ENCODE measurements at regions not wholly inside any gene's neighbourhood (a gene's known extent, or its start where the extent isn't known, plus 50 kb on each side); places are given as distances from the start of the nearest gene placed in this dataset.
A peak's percentile ranks its signal among the peaks of the same experiment; 100 is the strongest.
"Not testable (repeated sequence)": the region's sequence is repeated elsewhere in the genome, so short reads cannot be mapped to it uniquely, and the experiment has no call there.

- not testable (repeated sequence) for DNase-seq (ENCODE audit: low read depth in 2 of 2)
Observed at GRCh38 chr9:67136376-67136775, 144.0 kb upstream of the SPATA31A3 start.

DNA sequence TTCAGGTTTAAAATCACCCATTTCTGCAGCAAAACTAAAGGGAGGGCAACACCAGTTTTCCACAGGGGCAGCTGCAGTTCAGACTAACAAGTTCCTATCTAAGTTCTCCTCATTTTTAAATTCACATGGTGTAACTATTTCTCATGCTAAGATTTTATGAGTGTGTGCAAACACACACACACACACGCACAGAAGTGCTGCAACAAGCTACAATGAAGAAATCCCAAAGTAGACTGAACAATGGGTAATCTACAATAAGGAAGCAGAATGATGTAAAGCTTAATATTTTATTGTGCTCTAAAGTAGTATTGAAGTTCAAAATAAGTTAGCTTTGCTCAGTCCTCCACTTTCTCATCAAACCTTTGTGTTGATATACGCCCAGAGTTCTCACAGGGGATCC is 140.8 kb upstream of the SPATA31A3 start:
- not testable (repeated sequence) for DNase-seq (ENCODE audit: low read depth in 2 of 2)

DNA sequence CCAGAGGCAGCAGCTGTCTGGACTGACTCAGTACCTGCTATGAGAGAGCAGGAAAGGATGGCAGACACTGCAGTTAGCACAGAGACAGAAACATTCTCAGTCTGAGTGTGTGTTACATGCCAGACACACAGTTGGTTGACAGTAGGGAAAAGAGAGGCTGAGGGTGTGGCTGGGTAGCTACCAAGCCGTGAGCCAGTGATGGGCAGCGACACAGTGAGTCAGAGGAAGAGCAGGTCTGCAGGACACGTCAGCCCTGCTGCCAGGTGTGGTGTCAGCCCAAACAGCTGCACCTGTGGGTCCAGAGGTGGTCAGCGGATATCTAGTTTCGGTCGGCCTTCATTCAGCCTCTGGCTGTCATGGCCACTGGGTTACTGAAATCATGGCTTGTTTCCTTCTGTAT is 124.4 kb upstream of the SPATA31A3 start:
- DNase-seq (ENCODE audit: low read depth in 2 of 2), result not testable (repeated sequence)

GRCh38 chr9:67112148-67112547 is 119.8 kb upstream of the SPATA31A3 start:
- not testable (repeated sequence) for DNase-seq (ENCODE audit: low read depth in 2 of 2)

DNA sequence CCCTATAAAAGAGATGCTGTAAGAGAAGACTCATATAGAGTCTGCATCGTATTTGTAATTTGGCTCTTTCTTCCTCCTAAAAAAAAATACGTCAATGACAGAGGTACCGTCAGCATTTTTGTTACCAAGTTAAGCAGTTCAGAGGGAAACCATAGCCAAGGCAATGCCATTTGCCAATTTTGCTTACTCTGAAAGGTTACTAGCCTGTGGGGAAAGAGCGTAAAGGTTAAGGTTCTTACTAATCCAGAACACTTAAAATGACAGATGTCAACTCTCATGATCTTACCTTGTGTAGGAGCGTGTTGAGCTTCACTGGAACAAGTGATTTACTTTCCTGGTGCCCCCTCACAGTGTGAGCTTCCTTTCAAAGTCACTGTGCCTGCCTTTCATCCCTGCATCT is 119.4 kb upstream of the SPATA31A3 start:
- DNase-seq (ENCODE audit: low read depth in 2 of 2), result not testable (repeated sequence)

GRCh38 chr9:67109859-67110258 is 117.5 kb upstream of the SPATA31A3 start:
- DNase-seq (ENCODE audit: low read depth in 2 of 2), result not testable (repeated sequence)

- DNase-seq (ENCODE audit: low read depth in 2 of 2), result not testable (repeated sequence)
Observed at GRCh38 chr9:67106659-67107058, 114.3 kb upstream of the SPATA31A3 start.

DNA sequence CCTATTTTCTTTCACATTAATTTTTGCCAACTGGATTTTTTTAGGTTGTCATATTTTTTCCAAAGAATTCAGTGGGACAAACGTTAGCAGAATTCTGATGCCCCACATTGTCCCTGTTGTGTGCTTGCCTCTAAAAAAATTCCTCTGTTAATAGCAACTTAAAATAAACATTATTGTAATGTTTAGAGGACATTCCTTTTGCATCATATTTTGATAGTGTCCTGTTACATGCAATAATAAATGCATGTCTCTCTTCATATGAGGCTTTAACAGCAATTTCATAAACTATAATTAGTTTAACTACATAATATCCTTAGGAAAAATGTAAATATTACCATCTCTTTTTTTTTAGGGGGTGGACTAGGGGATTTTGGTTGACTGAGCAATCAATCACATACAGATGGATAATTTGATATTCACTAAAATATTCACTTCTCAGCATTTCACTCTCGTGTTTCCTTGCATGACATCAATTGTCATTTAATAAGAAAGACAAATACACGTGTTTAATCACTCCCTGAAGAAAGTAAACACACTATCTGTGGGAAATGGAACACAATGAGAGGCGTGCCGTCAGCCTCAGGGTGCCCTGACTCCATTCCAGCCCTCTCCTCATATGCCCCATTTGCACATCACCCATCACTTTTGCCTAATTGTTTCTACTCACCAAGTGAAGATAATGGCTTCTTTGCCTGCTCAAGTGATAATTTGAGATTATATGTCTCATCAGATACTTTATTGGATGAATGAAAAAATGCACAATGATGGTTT is 110.3 kb upstream of the SPATA31A3 start:
- DNase-seq (ENCODE audit: low read depth in 2 of 2), result not testable (repeated sequence)

GRCh38 chr9:67091104-67091503 is 98.8 kb upstream of the SPATA31A3 start:
- DNase-seq (ENCODE audit: low read depth in 2 of 2), result not testable (repeated sequence)

GRCh38 chr9:67086862-67087261 is 94.5 kb upstream of the SPATA31A3 start:
- not testable (repeated sequence) for DNase-seq (ENCODE audit: low read depth in 2 of 2)

DNA sequence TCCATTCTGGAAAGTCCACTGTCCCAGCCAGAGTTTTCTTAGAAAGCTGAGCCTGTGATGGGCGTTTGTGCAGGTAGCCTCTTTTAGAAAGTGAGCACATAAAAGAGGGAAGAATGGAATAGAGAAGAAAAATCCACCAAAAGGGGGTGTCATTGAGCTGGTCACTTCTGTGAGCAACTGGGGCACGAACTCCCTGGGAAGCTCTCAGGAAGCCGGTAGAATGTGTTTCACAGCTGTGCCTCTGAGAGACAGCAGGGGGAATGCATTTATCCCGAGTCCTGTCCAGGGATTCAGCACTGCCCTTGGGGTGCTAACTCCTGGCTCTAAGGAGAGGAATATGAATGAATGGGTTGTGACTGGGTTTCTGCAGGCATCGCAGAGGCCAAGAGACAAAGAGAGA is 73.8 kb upstream of the SPATA31A3 start:
- not testable (repeated sequence) for DNase-seq (ENCODE audit: low read depth in 2 of 2)

GRCh38 chr9:67058898-67059715 is 66.8 kb upstream of the SPATA31A3 start:
- DNase-seq (ENCODE audit: low read depth in 2 of 2), result peak in 1 of 2 donors; percentile 6

All from stimulated activated CD4-positive, alpha-beta T cell treated with anti-CD3 and anti-CD28 coated beads, Interleukin-4, amount 100 ng/mL, for 48 hours (primary cell).